NB4 (cell line): ENCODE measurements at regions not wholly inside any gene's neighbourhood (a gene's known extent, or its start where the extent isn't known, plus 50 kb on each side); places are given as distances from the start of the nearest gene placed in this dataset.

ENCODE experiments used
- CTCF ChIP-seq: IDR thresholded peaks from one replicate; pipeline ENCODE4 v1.5.1; 2012; ENCODE audit warnings: low read depth, low read length
- POLR2A ChIP-seq: IDR thresholded peaks from 2 replicates; pipeline ENCODE4 v1.6.1; 2011; ENCODE audit warnings: mild to moderate bottlenecking; ENCODE audit not compliant: insufficient read length; ENCODE audit errors: extremely low read depth

GRCh38 chr9:93862877-93863545, 92.1 kb downstream of the BARX1 start:
- TF ChIP-seq CTCF (no peak), POLR2A (no peak)
